Tibial nerve (tissue), 4 donors: ENCODE measurements at regions not wholly inside any gene's neighbourhood (a gene's known extent, or its start where the extent isn't known, plus 50 kb on each side); places are given as distances from the start of the nearest gene placed in this dataset.

ENCODE experiments used
- DNase-seq, 2 donors: peaks; one replicate each; pipeline ENCODE4 v3.0.0-alpha.2; 2019; ENCODE audit warnings: low spot score in 2 of 2
- H3K27ac ChIP-seq, 4 donors: fragments of 200-600 bp; sonication (generic) in 3 of 4; one replicate each; pipeline ENCODE4 v1.5.1; 2017 to 2019; ENCODE audit warnings: mild to moderate bottlenecking in 1 of 4
- H3K27me3 ChIP-seq, 2 donors: fragments of 200-600 bp; sonication (generic) in 1 of 2; one replicate each; pipeline versions ENCODE4 v1.5.1 to v1.6.0; 2017 to 2019
- H3K36me3 ChIP-seq, 3 donors: fragments of 200-600 bp; sonication (generic); one replicate each; pipeline ENCODE4 v1.5.1; 2018 to 2019
- H3K4me1 ChIP-seq, 4 donors: fragments of 200-600 bp; sonication (generic) in 3 of 4; one replicate each; pipeline ENCODE4 v1.5.1; 2017 to 2019
- H3K4me3 ChIP-seq, 4 donors: fragments of 200-600 bp; sonication (generic) in 3 of 4; one replicate each; pipeline ENCODE4 v1.5.1; 2017 to 2019; ENCODE audit warnings: mild to moderate bottlenecking in 1 of 4, moderate library complexity in 1 of 4
- H3K9me3 ChIP-seq, 4 donors: fragments of 200-600 bp; sonication (generic) in 3 of 4; one replicate each; pipeline ENCODE4 v1.5.1; 2017 to 2019
- CTCF ChIP-seq, 5 experiments: fragments of 200-600 bp in 3 of 5; fragments of 450-650 bp in 2 of 5; sonication (generic) in 3 of 5; IDR thresholded peaks; one replicate each; pipeline ENCODE4 v1.5.1; 2016 to 2019; ENCODE audit warnings: antibody characterized with exemption in 5 of 5, mild to moderate bottlenecking in 3 of 5, moderate library complexity in 2 of 5
- EP300 ChIP-seq, 2 donors: sonication (generic); formaldehyde crosslinking; IDR thresholded peaks; one replicate each; pipeline ENCODE4 v1.6.1; 2017; ENCODE audit warnings: antibody characterized with exemption in 2 of 2, mild to moderate bottlenecking in 1 of 2
- POLR2A ChIP-seq, 2 donors: fragments of 450-650 bp; IDR thresholded peaks; one replicate each; pipeline ENCODE4 v1.6.1; 2017; ENCODE audit warnings: antibody characterized with exemption in 2 of 2, mild to moderate bottlenecking in 2 of 2, moderate library complexity in 2 of 2
- WGBS, 2 donors: methylation state at CpG; one replicate each; pipeline ENCODE4 v1.1.5; 2018; 5-methylcytosine and 5-hydroxymethylcytosine counted together

DNA sequence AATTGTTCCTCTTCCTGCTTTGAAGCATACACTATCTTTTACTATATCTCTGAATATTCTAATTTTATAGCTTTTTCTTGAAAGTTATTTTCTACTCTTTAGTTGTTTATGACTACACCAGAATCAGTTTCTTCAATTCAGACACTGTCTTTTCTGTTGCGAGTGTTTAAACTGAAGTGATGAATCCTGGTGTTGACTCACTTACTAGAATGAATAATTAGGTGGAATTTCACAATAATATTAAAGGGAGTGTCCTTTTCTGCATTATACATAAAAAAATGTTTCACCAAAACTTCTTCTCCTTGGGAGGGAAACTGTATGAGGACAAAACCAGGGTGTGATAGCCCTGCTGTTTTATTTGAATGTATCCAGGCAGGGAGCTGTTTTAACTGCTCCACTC lies 1383.1 kb downstream of the C4orf33 start:
- H3K27ac ChIP-seq = no peak overlapping the region
- DNase-seq = no peak
- no peaks in the 10 kb centered on the region for H3K9me3 ChIP-seq
- H3K4me1 ChIP-seq = no peaks in the 10 kb centered on the region
- 86 to 91% methylated on average over 1 of the region's 1 CpG for WGBS, 2 donors
- H3K27me3 ChIP-seq = no peaks in the 10 kb centered on the region
- H3K4me3 ChIP-seq = no peak overlapping the region
- no peaks in the 10 kb centered on the region for H3K36me3 ChIP-seq
- TF ChIP-seq EP300 (IDR thresholded peaks at IDR 0.05) (no peak), POLR2A (IDR thresholded peaks at IDR 0.05) (no peak), CTCF (IDR thresholded peaks at IDR 0.05) (no peak)

DNA sequence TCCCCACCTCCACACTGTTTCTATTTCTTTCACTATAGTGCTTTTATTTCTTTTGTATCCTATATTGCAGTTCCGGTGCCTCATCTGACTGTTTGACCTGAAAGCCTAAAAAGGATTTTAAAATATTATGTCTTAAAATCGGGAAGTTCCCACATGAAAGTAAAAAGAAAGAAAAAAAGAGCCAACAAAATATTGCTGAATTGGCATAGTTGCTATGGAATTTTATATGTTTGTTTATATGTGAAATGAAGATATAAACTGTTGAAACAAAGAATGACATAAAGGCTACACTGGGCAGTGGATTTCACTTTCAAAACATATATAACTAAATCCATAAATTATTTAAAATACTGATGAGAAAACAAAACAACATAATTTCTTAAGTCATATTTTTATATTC lies 1383.7 kb downstream of the C4orf33 start:
- Histone ChIP-seq H3K9me3 (no peaks in the 10 kb centered on the region), H3K27ac (no peak overlapping the region), H3K4me1 (no peaks in the 10 kb centered on the region), H3K36me3 (no peaks in the 10 kb centered on the region), H3K27me3 (no peaks in the 10 kb centered on the region), H3K4me3 (no peak overlapping the region)
- WGBS, 2 donors = 77 to 79% methylated on average over 2 of the region's 2 CpGs
- TF ChIP-seq CTCF (IDR thresholded peaks at IDR 0.05) (no peak), EP300 (IDR thresholded peaks at IDR 0.05) (no peak), POLR2A (IDR thresholded peaks at IDR 0.05) (no peak)
- DNase-seq = no peak

GRCh38 chr4:130484826-130485225 lies 1388.9 kb downstream of the C4orf33 start:
- Histone ChIP-seq H3K4me1 (no peaks in the 10 kb centered on the region), H3K9me3 (no peaks in the 10 kb centered on the region), H3K36me3 (no peaks in the 10 kb centered on the region), H3K27me3 (no peaks in the 10 kb centered on the region), H3K27ac (no peak overlapping the region), H3K4me3 (no peak overlapping the region)
- TF ChIP-seq CTCF (IDR thresholded peaks at IDR 0.05) (no peak), EP300 (IDR thresholded peaks at IDR 0.05) (no peak), POLR2A (IDR thresholded peaks at IDR 0.05) (no peak)
- WGBS, 2 donors = 86 to 93% methylated on average over 5 of the region's 5 CpGs
- DNase-seq = no peak

GRCh38 chr4:130485371-130485770 lies 1389.4 kb downstream of the C4orf33 start:
- Histone ChIP-seq H3K36me3 (no peaks in the 10 kb centered on the region), H3K4me1 (no peaks in the 10 kb centered on the region), H3K27me3 (no peaks in the 10 kb centered on the region), H3K9me3 (no peaks in the 10 kb centered on the region), H3K27ac (no peak overlapping the region), H3K4me3 (no peak overlapping the region)
- 60 to 67% methylated on average over 3 of the region's 3 CpGs for WGBS, 2 donors
- TF ChIP-seq POLR2A (IDR thresholded peaks at IDR 0.05) = no peak
- no peak for TF ChIP-seq CTCF (IDR thresholded peaks at IDR 0.05)
- no peak for TF ChIP-seq EP300 (IDR thresholded peaks at IDR 0.05)
- no peak for DNase-seq

- Histone ChIP-seq H3K4me3 (no peak overlapping the region), H3K36me3 (no peaks in the 10 kb centered on the region), H3K9me3 (no peaks in the 10 kb centered on the region), H3K4me1 (no peaks in the 10 kb centered on the region), H3K27me3 (no peaks in the 10 kb centered on the region), H3K27ac (no peak overlapping the region)
- no peak for DNase-seq
- TF ChIP-seq POLR2A (IDR thresholded peaks at IDR 0.05) = no peak
- no peak for TF ChIP-seq CTCF (IDR thresholded peaks at IDR 0.05)
- no peak for TF ChIP-seq EP300 (IDR thresholded peaks at IDR 0.05)
Measured at GRCh38 chr4:130486186-130486585, 1390.2 kb downstream of the C4orf33 start.
